ENCODE measurements at regions not wholly inside any gene's neighbourhood (a gene's known extent, or its start where the extent isn't known, plus 50 kb on each side); places are given as distances from the start of the nearest gene placed in this dataset.

DNA sequence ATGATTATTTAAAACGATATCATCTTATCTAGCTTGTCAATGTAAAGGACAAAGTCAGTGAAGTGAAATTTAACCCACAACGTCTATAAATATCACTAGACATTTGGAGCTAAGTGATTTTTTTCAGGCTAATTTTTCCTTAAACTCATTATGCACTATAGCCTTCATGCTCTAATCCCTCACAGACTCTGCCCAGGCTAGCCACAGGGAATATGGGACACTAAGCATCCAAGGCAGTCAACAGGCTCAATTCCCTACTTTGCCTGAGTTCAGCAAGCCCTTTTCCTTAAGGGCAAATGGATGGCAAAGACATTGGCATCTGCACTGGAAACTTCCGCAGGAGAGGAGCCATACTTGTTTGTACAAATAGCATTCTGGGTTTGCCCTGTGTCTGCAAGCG is 577.0 kb downstream of the LMO4 start:
- TF ChIP-seq, protein P1, sequence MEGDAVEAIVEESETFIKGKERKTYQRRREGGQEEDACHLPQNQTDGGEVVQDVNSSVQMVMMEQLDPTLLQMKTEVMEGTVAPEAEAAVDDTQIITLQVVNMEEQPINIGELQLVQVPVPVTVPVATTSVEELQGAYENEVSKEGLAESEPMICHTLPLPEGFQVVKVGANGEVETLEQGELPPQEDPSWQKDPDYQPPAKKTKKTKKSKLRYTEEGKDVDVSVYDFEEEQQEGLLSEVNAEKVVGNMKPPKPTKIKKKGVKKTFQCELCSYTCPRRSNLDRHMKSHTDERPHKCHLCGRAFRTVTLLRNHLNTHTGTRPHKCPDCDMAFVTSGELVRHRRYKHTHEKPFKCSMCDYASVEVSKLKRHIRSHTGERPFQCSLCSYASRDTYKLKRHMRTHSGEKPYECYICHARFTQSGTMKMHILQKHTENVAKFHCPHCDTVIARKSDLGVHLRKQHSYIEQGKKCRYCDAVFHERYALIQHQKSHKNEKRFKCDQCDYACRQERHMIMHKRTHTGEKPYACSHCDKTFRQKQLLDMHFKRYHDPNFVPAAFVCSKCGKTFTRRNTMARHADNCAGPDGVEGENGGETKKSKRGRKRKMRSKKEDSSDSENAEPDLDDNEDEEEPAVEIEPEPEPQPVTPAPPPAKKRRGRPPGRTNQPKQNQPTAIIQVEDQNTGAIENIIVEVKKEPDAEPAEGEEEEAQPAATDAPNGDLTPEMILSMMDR (IDR thresholded peaks at IDR 0.05) = no peak
- no peak for TF ChIP-seq POLR2A (IDR thresholded peaks at IDR 0.05)

Measured in body of pancreas (tissue), 4 donors.